ENCODE measurements at regions not wholly inside any gene's neighbourhood (a gene's known extent, or its start where the extent isn't known, plus 50 kb on each side); places are given as distances from the start of the nearest gene placed in this dataset.
A peak's percentile ranks its signal among the peaks of the same experiment; 100 is the strongest.
"Not testable (repeated sequence)": the region's sequence is repeated elsewhere in the genome, so short reads cannot be mapped to it uniquely, and the experiment has no call there.

DNA sequence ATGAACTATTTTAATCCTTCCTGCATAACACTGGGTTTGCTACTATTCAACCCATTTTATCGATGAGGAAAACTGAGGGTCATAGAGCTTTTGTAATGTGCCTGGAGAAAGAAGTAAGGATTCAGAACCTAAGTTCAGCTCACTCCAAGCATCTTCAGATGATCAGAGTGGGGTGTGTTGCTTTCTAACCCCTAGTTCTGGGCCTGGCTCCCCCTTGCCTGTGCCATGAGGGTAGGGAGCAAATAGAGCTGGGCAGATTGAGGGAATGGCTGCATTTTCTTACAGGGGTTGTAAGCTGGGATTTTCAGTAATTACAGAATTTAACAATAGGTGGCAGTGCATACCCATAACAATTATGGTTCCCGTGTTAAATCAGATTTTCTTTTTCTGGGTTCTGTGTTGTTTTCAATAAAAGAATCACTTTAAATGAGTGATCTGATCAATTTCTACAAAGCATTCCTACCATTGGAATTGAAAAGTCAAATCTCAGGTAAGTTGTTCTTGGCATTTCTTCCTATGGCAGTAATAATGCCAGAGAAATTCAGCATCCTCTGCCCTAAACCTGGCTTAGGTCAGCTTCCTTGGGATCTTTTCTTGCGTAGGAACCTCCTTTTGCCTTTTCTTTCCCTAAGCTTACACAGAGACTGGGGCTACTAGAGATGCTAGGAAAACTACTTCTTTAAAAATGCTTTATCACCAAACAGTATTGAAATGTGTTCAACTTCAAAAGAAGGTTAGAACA, 103.8 kb upstream of the IL12A start:
- no peak for ATAC-seq
- no peak for DNase-seq
- intact Hi-C loops (cut with DNase I) = loop anchor here (2.0 to 10.0 kb wide), 3 partner anchors 102 to 120 kb away; partner anchors contain the start of gene IL12A (in 1 of the 2)

DNA sequence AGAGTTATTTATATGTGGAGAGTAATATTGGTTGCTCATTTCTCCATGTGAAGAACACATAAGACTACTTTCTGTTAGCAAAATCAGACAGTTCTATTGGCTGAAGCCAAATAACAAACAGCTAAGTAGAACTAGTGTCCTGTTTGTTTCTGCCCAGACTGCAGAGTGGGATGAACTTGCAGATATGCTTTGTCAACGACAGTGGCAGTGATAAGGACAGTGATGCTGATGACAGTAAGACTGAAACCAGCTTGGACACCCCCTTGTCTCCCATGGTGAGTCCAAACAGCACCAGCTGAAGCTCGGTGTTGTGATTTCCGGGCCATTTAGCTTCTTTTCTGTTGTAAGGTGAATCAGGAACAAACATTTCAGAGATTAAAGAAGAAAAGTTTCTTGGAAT, 102.6 kb upstream of the IL12A start:
- DNase-seq = no peak
- ATAC-seq = peak; percentile 36 to 47
- intact Hi-C loops (cut with DNase I) = loop anchor here in 1 of 2 donors (10.0 kb wide), 1 partner anchor 119 kb away; no protein-coding TSS in a partner anchor

DNA sequence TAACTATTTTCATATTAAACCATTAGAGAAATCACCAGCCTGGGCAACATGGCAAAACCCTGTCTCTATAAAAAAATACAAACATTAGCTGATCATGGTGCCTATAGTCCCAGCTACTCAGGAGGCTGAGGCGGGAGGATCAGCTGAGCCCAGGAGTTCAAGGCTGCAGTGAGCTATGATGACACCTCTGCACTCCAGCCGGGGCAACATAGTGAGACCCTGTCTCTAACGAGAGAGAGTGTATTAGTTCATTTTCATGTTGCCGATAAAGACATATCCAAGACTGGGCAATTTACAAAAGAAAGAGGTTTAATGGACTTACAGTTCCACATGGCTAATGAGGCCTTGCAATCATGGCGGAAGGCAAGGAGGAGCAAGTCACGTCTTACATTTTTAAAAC, 102.1 kb upstream of the IL12A start:
- DNase-seq, ATAC-seq: not testable (repeated sequence)
- intact Hi-C loops (cut with DNase I) = loop anchor here in 1 of 2 donors (10.0 kb wide), 1 partner anchor 118 kb away; no protein-coding TSS in a partner anchor

DNA sequence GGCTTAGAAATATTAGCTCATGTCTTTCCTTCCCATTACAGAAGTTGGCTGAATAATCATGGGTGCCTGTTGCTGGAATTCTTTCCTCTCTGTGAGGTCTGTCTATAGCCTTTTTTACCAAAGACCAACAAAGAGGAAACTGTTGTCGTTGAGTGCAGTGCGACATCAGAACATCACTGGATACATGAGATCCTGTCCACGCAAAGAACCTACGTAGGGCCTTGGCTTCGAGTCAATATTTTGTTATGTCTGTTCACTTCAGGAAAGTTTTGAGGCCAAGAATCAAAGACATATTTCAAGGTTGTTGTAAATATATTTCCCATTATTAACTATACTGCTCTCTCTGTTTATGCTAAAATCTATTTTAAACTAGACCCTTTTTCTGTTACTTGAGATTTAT, 101.5 kb upstream of the IL12A start:
- ATAC-seq = no peak
- DNase-seq = no peak
- intact Hi-C loops (cut with DNase I) = loop anchor here in 1 of 2 donors (10.0 kb wide), 1 partner anchor 118 kb away; no protein-coding TSS in a partner anchor

DNA sequence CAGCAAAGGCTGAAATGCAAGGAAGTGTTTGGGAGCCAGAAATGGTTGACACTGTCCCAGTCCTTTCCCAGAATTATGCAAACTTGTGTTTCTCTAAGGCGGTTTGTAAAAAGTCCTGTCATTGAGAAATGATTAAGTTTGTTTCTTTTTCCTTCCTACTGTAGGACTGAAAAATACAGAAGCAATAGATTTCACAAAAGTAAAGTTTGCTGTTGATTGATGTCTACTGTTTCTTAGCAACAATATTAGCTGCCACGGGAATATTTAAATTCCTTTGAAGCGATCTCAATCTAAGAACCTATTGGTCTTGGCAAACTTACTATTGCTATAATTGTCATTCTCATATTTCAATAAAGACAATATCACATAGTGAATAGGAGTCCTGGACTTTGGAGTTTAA, 100.7 kb upstream of the IL12A start:
- no peak for ATAC-seq
- intact Hi-C loops (cut with DNase I) = loop anchor here in 1 of 2 donors (10.0 kb wide), 1 partner anchor 117 kb away; no protein-coding TSS in a partner anchor
- no peak for DNase-seq

DNA sequence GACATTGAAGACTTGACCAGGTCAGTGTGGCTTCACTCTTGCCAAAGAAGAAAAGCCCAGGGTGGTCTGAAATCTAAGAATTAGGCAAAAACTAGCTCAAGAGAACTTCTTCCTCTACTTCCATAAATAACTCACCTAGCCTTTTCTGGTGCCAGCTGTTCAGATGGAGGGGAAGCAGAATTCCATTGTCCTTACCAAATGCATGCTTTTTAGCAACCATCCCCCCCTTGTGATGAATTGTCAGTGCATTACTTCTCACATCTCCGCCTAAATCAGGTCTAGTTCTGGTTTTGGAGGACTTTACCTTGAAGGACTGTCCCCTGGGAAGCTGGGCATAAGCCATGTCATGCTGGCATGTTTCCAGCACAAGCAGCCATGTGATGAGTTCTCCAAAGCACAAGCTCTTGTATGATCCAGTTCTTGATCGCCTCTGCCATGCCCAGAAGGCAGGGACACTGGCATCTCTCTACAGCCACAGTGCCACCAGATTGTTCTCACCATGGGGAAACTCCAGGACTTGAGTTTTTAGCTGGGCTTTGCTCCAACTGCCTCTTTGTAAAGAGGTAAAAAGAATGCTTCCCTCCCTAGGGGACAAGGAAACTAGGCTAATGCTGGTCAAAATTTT, 96.4 kb upstream of the IL12A start:
- intact Hi-C loops (cut with DNase I) = no loop called here
- no peak for DNase-seq
- peak; percentile 44 to 72 for ATAC-seq

DNA sequence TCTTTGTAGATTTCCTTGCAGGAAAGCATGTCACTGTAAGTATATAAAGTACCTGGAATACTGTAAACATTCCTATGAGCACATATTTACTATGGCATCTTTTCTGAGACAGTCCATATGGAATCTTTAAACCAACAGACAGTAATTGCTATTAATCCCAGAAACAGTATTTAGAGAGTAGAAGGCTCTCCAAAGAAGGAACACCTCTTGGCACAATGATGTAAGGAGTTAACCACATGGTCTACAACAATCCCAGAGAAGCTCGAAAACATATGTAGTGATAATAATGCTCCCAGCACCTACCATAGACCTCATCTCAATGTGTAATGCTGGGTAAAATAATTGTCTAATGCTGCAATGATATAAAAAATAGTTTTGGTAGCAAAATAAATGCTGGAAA, 95.8 kb upstream of the IL12A start:
- intact Hi-C loops (cut with DNase I) = no loop called here
- no peak for ATAC-seq
- DNase-seq = no peak

DNA sequence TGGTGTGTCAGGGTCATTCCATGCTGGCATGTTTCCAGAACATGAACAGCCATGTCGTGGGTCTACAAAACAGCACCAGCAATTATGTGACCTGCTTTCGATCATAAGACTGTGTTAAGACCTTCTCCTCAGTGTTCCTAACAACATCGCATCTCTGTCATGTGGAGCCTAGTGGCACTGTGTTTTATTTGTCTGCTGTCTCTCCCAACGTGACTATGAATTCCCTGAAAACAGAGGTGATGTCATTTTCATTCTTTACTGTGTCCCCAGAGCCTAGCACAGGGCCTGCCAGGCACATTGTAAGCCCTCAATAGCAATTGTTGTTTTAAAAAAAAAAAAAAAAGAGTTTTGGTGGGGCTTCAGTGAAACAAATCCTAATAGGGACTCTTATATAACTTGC, 94.2 kb upstream of the IL12A start:
- DNase-seq (no peak), ATAC-seq (no peak)
- intact Hi-C loops (cut with DNase I) = no loop called here

DNA sequence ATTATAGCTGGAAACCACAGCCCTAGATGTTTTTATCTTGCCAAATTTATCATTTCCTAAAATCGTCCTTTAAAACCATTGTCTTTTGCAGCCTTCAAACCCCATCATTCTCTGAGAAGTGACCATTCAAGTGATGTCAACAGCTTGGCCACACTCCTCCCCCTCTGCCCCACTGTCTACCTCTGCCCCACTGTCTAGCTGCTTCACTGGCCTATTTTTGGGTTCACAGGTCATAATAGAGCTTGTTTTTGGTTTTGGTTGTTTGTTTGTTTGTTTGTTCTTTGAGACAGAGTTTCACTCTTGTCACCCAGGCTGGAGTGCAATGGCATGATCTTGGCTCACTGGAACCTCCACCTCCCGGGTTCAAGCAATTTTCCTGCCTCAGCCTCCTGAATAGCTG, 93.2 kb upstream of the IL12A start:
- no peak for ATAC-seq
- intact Hi-C loops (cut with DNase I) = loop anchor here in 1 of 2 donors (5.0 kb wide), 1 partner anchor 92 kb away; the partner anchor contains the start of gene IL12A

DNA sequence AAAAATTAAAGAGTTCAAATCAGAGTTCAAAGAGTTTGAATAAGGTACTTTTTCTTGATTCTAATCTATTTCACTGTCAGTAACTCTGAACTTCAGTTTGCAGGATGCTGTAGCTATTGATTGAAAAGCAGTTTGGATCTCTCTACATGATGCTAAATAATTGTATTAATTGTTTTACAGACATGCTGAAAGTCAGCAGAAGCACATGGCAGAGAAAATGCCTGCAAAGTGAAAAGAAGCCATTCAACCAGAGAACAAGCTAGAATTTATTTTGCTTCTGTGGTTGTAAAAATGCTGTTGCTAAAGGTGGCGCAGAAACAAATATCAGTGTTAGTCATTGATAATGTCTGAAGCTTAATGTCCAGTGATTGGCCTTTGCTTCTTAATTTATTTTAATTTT, 92.1 kb upstream of the IL12A start:
- intact Hi-C loops (cut with DNase I) = loop anchor here in 1 of 2 donors (5.0 kb wide), 1 partner anchor 91 kb away; the partner anchor contains the start of gene IL12A
- ATAC-seq = no peak
- no peak for DNase-seq

More for the DNA sequence above, 93.2 kb upstream of the IL12A start:
- DNase-seq = no peak

DNA sequence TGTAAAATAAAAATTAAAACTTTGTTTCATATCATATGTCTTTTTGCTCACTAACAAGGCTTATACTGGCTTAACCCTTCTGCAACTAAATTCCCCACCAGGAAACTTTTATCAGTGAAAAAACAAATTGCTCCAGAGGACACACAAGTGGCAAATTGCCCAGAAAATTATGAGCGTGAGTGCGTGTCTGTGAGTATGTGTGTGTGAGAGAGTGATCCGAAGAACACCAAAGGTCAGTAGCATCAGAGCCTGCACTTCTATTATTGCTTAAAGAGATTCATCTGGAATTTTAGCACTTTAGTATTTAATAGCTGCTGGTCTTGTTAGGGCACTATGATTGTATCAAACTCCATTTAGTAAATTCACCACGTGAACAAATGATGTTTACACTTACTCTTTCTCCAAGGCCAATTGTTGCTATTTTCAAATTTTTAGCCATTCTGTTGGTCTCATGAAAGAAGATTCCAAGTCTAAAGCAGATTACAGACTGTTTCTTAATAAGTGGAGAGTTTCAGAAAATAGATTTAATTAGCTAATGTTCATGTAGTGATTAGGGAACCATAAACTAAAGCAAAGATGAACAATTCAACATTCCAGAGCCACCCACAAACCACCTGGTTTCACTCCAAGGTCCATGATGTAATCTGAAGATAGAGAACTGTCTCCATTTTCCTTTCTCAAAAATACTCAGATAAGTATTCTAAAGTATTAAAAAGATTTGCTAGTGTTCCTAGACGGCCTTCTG, 91.1 kb upstream of the IL12A start:
- DNase-seq = no peak
- intact Hi-C loops (cut with DNase I) = loop anchor here in 1 of 2 donors (5.0 kb wide), 1 partner anchor 90 kb away; the partner anchor contains the start of gene IL12A
- peak; percentile 40 to 46 for ATAC-seq

DNA sequence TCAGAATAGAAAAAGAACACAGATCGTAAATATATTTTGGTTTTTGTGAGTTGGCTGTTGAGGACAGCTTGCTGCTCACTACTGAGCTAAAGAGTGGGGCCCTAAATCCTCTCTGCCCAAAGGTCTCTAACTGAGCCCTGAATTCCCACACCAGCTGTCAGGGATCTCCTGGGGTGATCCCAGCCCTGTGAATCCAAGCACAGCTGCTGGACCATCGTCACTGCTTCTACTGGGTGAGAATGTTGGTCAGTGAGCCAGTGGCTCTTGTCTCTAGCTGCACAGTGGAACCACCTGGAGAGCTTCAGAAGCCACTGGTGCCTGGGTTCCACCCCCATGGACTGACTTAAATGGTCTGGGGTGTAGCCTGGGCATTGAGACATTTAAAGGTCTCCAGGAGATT, 90.5 kb upstream of the IL12A start:
- ATAC-seq (peak; percentile 38 to 53), DNase-seq (no peak)
- intact Hi-C loops (cut with DNase I) = loop anchor here in 1 of 2 donors (5.0 kb wide), 1 partner anchor 89 kb away; the partner anchor contains the start of gene IL12A

DNA sequence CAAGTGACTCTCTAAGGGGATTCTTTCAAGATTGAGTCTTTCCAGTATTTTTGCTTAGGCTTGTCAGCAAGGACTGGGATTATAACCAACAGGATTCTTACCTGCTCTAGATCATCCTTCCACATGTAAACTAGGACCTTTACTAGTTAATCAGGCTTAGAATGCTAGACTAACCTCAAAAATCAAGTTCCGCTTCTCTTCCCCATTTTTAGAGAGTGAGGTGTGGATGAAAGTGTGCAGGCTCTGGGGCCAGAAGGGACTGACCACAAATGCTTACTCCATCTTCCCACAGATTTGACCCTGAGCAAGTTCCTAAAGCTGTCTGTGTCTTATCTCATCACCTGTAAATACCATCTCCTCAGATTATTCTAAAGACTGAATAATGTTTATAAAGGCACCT, 89.5 kb upstream of the IL12A start:
- no peak for ATAC-seq
- intact Hi-C loops (cut with DNase I) = loop anchor here in 1 of 2 donors (5.0 kb wide), 1 partner anchor 88 kb away; the partner anchor contains the start of gene IL12A
- DNase-seq = no peak

DNA sequence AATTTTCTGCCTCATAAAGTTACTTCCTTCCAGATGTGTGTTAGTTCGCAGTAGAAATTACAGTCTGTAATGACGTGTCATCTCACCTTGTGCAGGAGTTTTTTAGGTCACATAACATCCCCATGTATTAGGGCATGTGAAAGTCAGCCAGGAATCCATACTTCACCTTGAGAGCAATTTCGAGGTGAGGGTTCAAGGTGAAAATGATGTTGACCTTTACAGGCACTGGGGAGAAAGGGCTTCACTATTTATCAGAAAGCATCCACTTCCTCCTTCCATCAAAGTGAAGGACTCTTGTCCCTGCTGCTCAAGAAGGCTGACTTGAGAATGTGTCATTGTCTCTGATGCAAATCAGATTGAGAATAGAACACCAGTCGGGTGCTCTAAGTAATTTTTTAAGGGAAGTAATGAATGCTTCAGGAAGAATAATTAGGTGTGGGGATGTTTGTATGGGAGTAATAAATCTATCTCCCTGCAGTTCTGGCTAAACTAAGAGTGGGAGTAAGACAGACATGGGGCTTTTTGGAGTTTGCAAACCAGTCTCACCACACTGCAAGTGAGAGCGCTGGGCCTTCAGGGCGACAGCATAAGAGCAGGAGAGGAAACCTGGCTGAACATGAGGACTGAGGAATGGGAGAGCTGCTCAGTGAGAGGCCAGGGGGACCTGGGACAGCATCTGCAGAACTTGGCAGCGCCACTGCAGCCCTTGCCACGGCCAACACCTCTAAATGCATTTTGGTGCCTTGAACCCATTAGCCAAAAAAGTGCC, 85.9 kb upstream of the IL12A start:
- intact Hi-C loops (cut with DNase I) = no loop called here
- ATAC-seq (no peak), DNase-seq (no peak)

DNA sequence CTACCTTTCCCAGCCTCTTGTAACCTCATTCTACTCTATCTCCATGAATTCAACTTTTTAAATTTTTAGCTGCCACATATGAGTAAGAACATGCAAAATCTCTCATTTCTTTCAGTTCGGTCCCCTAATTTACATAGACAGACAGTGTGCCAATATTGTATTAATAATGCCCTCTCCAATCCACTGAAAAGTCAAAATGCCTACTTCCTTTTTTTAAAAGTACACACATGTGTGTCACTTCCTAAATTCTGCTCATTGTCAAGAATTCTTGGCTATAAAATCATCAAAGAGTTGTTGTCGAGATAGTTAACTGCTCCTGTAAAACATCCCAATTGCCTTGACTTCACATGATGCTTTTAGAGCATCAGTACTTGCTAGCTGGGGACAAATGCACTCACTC, 84.2 kb upstream of the IL12A start:
- no peak for DNase-seq
- intact Hi-C loops (cut with DNase I) = no loop called here
- ATAC-seq = no peak

DNA sequence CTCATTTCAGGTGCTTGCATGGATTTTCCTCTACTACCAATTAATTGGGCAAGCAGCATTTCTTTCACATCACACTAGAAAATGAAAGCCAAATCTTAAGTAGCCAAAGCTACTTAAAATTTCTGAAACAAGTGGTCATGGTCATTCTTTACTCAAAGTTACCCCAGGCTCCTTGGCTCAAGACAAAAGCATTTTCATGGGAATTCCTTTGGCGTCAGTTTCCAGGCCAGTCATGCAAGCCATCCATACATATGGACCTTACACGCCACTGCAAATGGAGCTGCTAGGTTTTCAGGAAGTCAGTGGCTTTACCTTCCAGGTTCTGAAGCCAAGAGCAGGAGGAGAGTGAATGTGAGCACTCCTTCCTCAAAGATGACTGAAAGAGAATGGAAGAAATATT, 83.7 kb upstream of the IL12A start:
- DNase-seq (no peak), ATAC-seq (no peak)
- intact Hi-C loops (cut with DNase I) = no loop called here

DNA sequence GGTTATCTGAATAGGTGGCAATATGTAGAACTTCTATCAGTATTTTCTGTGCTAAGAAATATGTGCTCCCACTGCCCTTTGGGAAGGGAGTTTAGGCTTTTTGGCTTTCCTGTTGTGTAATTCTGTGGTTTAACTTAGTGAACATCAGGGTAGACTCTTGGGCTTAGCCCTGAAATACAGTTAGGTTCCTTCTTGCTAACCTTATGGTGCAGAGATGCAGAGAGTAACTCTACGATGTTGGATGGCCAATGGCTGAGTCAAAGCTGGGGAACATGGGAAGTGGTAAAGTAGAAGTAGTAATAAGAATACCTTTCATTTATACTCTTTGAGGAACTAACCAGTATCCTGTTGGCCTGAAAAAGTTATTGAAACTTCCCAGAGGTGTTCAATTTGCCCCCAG, 80.8 kb upstream of the IL12A start:
- intact Hi-C loops (cut with DNase I) = no loop called here
- DNase-seq = no peak
- ATAC-seq = no peak

DNA sequence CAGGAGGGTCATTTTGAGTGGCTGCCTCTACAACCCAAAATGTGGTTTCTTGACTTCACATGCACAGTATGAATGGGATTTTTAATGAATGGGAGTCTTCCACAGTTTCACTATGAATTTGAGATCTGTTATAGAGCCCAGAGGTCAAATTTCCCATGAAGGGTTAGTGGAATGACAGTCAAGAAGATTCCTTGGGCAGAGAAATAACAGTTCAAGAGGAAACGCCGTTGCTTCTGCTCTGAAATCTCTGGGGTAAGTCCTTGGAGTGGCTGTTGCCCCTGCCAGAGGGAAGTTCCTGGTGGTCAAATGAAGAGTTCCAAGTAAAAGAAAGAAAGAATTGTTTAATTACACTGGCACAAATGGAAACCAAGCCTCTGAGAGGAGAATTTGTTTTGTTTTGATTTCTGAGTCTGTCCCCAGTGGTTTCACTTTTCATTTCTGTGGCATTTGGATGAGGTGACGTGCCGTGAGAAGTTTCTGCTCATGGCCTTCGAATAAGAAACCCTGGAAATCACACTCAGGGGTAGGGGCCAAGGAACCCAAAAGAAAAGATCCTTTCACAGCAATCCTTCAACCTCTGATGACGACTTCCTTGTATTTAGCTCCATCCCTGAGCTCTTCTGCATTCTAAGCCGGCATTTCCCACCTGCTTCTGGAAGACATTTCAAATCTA, 77.5 kb upstream of the IL12A start:
- intact Hi-C loops (cut with DNase I) = no loop called here
- ATAC-seq (no peak), DNase-seq (no peak)
